Astrocyte of the spinal cord (primary cell): ENCODE measurements at regions not wholly inside any gene's neighbourhood (a gene's known extent, or its start where the extent isn't known, plus 50 kb on each side); places are given as distances from the start of the nearest gene placed in this dataset.
A peak's percentile ranks its signal among the peaks of the same experiment; 100 is the strongest.

Experiments used
- DNase-seq: peaks from one replicate; pipeline ENCODE4 v3.0.0; 2011; ENCODE audit warnings: low read depth, low spot score
- H3K4me3 ChIP-seq: 2 replicates; pipeline ENCODE4 v1.5.1; 2011; ENCODE audit warnings: low read depth, mild to moderate bottlenecking, low read length, moderate library complexity
- in situ Hi-C: cut with HindIII; loops from 2 replicates; pipeline ENCODE4 v1.10.0; 2017; ENCODE audit warnings: low sequenced_read_pairs
- TF ChIP-seq, protein P1 (sequence below): IDR thresholded peaks from 2 replicates; pipeline ENCODE4 v1.5.1; 2012; ENCODE audit warnings: low read depth, mild to moderate bottlenecking, low read length, inconsistent platforms

DNA sequence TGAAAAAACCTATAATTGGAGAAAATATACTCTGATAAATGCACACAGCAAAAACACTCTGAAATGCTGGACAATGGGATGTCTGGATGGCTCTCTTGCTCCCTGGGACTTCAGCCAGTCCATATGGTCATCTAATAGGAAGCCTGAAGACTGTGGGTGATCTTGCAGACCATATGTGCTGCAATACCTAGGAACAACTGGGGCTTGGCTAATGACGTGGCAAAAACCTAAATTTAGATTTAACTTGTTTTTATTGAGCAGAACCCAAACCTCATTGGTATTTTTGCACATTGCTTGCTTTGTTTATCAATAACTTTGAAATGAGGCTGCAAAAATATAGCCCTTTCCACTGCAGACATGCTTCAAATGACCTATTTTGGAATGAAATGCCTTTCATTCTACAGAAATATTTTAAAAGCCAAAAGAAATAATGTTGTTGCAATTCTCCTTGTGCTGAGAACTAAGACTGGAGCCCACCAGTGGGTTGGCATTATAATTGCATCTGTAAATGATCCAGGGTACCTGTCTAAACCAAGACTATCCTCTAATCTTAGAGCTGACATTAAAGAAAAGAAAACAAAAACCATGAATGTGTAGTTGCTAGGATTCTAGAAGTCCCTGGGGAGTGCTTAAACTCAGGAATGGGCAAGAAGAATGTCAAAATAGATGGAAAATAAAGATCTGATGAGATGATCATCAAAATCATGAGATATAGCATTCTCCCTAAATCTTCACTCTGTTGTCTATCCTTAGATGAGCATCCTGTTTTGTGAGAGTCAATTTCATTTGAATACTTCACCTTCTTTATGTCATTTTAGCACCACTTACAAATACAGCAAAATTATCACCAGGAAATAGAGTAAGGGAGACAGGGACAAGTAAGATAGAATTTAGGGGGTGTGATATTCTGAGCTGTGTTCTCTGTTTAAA is 152.1 kb upstream of the RIMS1 start:
- H3K4me3 ChIP-seq: no peak overlapping the region
- in situ Hi-C loops: no loop called here
- peak; percentile 45 for DNase-seq
- TF ChIP-seq, protein P1, sequence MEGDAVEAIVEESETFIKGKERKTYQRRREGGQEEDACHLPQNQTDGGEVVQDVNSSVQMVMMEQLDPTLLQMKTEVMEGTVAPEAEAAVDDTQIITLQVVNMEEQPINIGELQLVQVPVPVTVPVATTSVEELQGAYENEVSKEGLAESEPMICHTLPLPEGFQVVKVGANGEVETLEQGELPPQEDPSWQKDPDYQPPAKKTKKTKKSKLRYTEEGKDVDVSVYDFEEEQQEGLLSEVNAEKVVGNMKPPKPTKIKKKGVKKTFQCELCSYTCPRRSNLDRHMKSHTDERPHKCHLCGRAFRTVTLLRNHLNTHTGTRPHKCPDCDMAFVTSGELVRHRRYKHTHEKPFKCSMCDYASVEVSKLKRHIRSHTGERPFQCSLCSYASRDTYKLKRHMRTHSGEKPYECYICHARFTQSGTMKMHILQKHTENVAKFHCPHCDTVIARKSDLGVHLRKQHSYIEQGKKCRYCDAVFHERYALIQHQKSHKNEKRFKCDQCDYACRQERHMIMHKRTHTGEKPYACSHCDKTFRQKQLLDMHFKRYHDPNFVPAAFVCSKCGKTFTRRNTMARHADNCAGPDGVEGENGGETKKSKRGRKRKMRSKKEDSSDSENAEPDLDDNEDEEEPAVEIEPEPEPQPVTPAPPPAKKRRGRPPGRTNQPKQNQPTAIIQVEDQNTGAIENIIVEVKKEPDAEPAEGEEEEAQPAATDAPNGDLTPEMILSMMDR: no peak

DNA sequence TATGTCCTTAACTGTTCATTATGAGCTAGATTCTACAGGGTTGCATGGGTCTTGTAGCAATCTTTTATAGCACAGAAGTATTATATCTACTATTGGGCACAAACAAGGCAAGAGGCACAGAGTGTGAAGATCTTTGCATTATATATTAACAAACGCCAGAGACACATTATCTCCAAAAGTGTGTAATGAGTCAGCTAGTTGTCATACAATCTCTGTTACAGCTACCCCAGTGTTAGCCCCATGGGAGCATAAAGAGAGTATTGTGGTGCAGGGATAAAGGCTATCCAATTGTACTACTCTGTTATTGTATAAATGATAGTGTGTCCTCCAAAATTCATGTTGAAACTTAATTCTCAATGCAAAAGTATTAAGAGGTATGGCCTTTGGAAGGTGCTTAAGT is 148.4 kb upstream of the RIMS1 start:
- TF ChIP-seq, protein P1: no peak
- H3K4me3 ChIP-seq: no peak overlapping the region
- in situ Hi-C loops: no loop called here
- no peak for DNase-seq

DNA sequence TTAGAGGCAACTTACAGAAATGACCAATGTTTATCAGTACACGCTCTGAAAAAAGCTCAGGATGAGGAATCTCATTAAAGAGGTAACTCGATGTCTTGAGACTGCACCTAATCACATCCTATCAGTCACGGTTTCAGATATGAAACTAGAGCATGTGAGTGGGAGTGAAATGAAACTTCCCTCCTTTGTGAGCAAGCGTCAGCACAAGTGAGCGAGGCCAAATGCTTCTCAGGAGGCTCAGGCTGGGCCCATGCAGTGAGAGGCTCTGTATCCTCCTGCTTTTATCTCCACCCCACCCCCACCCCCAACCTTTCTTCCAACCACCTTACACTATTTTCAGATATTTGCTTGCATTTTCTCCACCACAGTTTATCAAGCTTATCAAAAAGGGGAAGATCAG is 140.8 kb upstream of the RIMS1 start:
- DNase-seq: no peak
- in situ Hi-C loops: no loop called here
- TF ChIP-seq, protein P1: no peak
- H3K4me3 ChIP-seq: no peak overlapping the region

DNA sequence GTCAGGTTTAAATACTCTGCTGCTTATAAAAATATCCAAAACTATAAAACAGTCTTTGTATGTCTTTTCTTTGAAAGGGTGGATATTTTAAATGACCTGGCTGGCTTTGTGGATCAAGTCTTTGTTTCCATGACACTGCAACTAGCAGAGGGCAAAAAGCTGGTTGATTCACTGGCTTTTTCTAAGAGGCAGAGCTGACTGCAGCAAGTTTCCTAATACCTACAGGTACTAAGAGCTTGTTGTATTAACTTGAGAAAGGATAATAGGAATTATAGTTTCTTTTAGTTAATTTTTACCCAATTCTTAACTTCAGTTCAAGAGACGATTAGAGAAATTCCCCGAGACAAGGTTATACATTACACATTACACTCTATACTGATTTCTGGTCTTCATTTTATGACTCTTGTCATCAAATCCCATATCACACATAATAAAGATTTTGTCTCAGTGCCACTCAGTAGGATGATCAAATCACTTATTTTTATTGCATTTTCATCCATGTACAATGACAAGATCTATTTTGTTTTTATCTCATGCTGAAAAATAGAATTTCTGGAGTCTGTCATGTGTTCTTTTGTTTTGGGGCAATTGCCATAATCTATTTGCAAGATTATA is 120.1 kb upstream of the RIMS1 start:
- H3K4me3 ChIP-seq: no peak overlapping the region
- in situ Hi-C loops: no loop called here
- no peak for DNase-seq
- TF ChIP-seq, protein P1: no peak

DNA sequence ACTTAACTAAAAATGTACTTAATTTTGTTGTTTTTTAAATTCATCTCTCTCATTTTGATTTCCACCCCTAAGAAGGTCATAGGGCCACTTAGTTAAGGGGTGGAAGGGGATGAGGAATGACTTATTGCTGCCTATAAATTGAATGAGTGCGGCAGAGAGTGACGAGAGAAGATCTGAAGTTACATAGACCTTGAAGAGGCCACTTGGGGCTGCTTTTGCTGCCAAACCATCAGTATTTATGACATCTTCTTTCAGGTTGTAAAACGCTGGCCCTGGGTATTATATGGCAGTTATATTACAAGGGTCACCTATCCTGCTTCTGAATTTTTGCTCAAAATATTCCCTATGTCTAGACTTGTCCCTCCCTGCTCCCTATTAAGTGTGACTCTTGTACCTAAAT is 119.6 kb upstream of the RIMS1 start:
- DNase-seq: no peak
- H3K4me3 ChIP-seq: no peak overlapping the region
- TF ChIP-seq, protein P1: no peak
- in situ Hi-C loops: no loop called here

DNA sequence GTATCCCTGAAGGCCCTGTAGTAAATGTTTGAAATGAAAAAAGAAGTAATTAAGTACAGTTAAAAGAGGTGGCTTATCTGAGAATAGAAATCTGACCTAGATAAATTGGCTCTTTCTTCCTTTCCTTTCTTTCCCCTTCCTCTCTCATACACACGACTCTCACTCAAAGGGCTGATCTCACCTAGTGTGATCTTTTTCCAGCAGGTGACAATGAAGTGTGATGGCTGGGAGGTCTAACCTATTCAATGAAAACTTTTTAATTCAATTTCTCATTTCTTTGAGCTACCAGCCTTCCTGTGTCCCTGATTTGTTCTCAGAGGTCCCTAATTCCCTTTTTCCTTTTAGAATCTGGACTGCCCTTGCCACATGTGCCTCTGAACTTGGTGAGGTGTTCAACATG is 118.0 kb upstream of the RIMS1 start:
- TF ChIP-seq, protein P1: no peak
- H3K4me3 ChIP-seq: no peak overlapping the region
- in situ Hi-C loops: no loop called here
- DNase-seq: no peak
